Adrenal gland (tissue), 5 donors: ENCODE measurements at regions not wholly inside any gene's neighbourhood (a gene's known extent, or its start where the extent isn't known, plus 50 kb on each side); places are given as distances from the start of the nearest gene placed in this dataset.
"Not testable (repeated sequence)": the region's sequence is repeated elsewhere in the genome, so short reads cannot be mapped to it uniquely, and the experiment has no call there.

ENCODE experiments used
- POLR2A ChIP-seq, 2 donors: fragments of 450-650 bp; IDR thresholded peaks; one replicate each; pipeline ENCODE4 v1.6.1; 2017; ENCODE audit warnings: antibody characterized with exemption in 2 of 2, mild to moderate bottlenecking in 2 of 2, moderate library complexity in 1 of 2
- TF ChIP-seq, protein P1 (sequence below), 6 experiments: fragments of 450-650 bp in 4 of 6; fragments of 200-600 bp in 2 of 6; sonication (generic) in 1 of 6; IDR thresholded peaks; 1 replicate in 5 of 6; 2 replicates in 1 of 6; pipeline versions ENCODE4 v1.5.1 to v1.8.0; 2016 to 2021; ENCODE audit warnings: antibody characterized with exemption in 6 of 6, mild to moderate bottlenecking in 2 of 6, moderate library complexity in 1 of 6
- donor health status: DM: no; HTN: no; CAD: no.

DNA sequence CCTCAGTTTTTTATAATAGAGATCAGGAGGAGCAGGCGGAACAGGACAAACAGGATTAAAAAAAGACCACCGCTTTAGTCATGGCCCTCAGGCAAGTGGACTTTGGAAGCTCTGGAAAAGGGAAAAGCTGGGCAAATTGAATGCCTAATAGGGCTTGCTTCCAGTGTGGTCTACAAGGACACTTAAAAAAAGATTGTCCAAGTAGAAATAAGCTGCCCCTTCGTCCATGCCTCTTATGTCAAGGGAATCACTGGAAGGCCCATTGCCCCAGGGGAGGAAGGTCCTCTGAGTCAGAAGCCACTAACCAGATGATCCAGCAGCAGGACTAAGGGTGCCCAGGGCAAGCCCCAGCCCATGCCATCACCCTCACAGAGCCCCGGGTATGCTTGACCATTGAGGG is 175.5 kb downstream of the RAD51AP2 start:
- TF ChIP-seq, protein P1, sequence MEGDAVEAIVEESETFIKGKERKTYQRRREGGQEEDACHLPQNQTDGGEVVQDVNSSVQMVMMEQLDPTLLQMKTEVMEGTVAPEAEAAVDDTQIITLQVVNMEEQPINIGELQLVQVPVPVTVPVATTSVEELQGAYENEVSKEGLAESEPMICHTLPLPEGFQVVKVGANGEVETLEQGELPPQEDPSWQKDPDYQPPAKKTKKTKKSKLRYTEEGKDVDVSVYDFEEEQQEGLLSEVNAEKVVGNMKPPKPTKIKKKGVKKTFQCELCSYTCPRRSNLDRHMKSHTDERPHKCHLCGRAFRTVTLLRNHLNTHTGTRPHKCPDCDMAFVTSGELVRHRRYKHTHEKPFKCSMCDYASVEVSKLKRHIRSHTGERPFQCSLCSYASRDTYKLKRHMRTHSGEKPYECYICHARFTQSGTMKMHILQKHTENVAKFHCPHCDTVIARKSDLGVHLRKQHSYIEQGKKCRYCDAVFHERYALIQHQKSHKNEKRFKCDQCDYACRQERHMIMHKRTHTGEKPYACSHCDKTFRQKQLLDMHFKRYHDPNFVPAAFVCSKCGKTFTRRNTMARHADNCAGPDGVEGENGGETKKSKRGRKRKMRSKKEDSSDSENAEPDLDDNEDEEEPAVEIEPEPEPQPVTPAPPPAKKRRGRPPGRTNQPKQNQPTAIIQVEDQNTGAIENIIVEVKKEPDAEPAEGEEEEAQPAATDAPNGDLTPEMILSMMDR (IDR thresholded peaks at IDR 0.05), result not testable (repeated sequence)
- not testable (repeated sequence) for TF ChIP-seq POLR2A (IDR thresholded peaks at IDR 0.05)
